ENCODE measurements at regions not wholly inside any gene's neighbourhood (a gene's known extent, or its start where the extent isn't known, plus 50 kb on each side); places are given as distances from the start of the nearest gene placed in this dataset.

DNA sequence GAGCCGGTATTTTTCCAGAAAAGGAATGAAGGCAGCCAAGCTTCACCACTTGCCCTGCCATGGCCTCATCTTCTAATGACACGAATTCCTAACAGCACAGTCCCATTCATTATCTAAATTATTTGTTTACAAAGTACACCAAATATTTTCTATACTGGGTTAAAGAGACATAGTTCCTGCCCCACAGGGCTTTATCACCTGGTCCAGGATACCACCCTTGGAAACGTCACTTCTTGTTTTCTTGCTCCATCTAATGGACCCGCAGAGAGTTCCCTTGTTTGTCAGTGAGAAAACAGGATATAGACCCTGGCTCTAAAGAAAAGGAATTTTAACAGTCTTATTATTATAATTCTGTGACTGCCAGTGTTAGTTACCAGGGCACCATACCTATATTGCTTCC is 1165.4 kb downstream of the GATA3 start:
- no peaks in the 10 kb centered on the region for H3F3A ChIP-seq (ENCODE audit: insufficient read depth, low read length)
- no peak overlapping the region for H3K27ac ChIP-seq (ENCODE audit: low read depth, low read length, poor library complexity, severe bottlenecking)
- H3K9me2 ChIP-seq (ENCODE audit: low read depth, low read length): no peaks in the 10 kb centered on the region
- H3K4me3 ChIP-seq (ENCODE audit: low read depth, low read length, poor library complexity, severe bottlenecking): no peak overlapping the region
- H3K79me2 ChIP-seq (ENCODE audit: insufficient read depth, low read length): no peaks in the 10 kb centered on the region
- TF ChIP-seq, protein P1, sequence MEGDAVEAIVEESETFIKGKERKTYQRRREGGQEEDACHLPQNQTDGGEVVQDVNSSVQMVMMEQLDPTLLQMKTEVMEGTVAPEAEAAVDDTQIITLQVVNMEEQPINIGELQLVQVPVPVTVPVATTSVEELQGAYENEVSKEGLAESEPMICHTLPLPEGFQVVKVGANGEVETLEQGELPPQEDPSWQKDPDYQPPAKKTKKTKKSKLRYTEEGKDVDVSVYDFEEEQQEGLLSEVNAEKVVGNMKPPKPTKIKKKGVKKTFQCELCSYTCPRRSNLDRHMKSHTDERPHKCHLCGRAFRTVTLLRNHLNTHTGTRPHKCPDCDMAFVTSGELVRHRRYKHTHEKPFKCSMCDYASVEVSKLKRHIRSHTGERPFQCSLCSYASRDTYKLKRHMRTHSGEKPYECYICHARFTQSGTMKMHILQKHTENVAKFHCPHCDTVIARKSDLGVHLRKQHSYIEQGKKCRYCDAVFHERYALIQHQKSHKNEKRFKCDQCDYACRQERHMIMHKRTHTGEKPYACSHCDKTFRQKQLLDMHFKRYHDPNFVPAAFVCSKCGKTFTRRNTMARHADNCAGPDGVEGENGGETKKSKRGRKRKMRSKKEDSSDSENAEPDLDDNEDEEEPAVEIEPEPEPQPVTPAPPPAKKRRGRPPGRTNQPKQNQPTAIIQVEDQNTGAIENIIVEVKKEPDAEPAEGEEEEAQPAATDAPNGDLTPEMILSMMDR (IDR thresholded peaks at IDR 0.05; ENCODE audit: low read length): no peak
- no peak for TF ChIP-seq EZH2 (IDR thresholded peaks at IDR 0.05; ENCODE audit: borderline replicate concordance, low read length)
- no peak overlapping the region for H2AFZ ChIP-seq (ENCODE audit: low read length)
- H3K27me3 ChIP-seq (ENCODE audit: insufficient read depth, low read length): no peaks in the 10 kb centered on the region
- H3K4me1 ChIP-seq (ENCODE audit: insufficient read depth, low read length, severe bottlenecking): no peaks in the 10 kb centered on the region
- H3K9me3 ChIP-seq (ENCODE audit: low read length): no peaks in the 10 kb centered on the region
- H3K36me3 ChIP-seq (ENCODE audit: insufficient read depth, low read length): no peaks in the 10 kb centered on the region
- H3K9ac ChIP-seq (ENCODE audit: low read length): no peak overlapping the region
- H4K20me1 ChIP-seq (ENCODE audit: insufficient read depth, low read length): no peaks in the 10 kb centered on the region
- no peak overlapping the region for H3K4me2 ChIP-seq (ENCODE audit: low read length)

DNA sequence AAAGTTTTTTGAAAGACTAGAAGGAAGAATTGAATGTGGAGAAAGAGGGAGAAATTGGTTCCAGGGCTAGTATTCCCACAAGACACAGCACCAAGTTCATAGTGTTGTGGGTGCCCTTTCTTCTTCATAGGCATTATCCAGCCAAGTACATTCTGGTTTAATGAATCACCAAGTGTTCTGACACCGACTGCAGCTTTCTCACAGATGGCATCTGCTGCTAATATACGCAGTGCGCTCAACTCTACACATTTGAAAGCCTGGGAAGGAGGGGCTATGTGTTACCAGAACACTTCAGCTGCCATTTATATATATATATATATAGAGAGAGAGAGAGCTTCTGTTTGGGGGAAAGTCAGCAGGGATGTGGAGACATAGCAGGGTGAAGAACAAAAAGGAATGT is 1168.4 kb downstream of the GATA3 start:
- Histone ChIP-seq H3K79me2 (ENCODE audit: insufficient read depth, low read length) (no peaks in the 10 kb centered on the region), H3K9ac (ENCODE audit: low read length) (no peak overlapping the region), H3K4me1 (ENCODE audit: insufficient read depth, low read length, severe bottlenecking) (no peaks in the 10 kb centered on the region), H3K4me3 (ENCODE audit: low read depth, low read length, poor library complexity, severe bottlenecking) (no peak overlapping the region), H3K9me2 (ENCODE audit: low read depth, low read length) (no peaks in the 10 kb centered on the region), H3K36me3 (ENCODE audit: insufficient read depth, low read length) (no peaks in the 10 kb centered on the region), H3K4me2 (ENCODE audit: low read length) (no peak overlapping the region), H3K27ac (ENCODE audit: low read depth, low read length, poor library complexity, severe bottlenecking) (no peak overlapping the region), H2AFZ (ENCODE audit: low read length) (no peak overlapping the region), H4K20me1 (ENCODE audit: insufficient read depth, low read length) (no peaks in the 10 kb centered on the region), H3K9me3 (ENCODE audit: low read length) (no peaks in the 10 kb centered on the region), H3K27me3 (ENCODE audit: insufficient read depth, low read length) (no peaks in the 10 kb centered on the region), H3F3A (ENCODE audit: insufficient read depth, low read length) (no peaks in the 10 kb centered on the region)
- TF ChIP-seq, protein P1 (IDR thresholded peaks at IDR 0.05; ENCODE audit: low read length): no peak
- TF ChIP-seq EZH2 (IDR thresholded peaks at IDR 0.05; ENCODE audit: borderline replicate concordance, low read length): no peak

DNA sequence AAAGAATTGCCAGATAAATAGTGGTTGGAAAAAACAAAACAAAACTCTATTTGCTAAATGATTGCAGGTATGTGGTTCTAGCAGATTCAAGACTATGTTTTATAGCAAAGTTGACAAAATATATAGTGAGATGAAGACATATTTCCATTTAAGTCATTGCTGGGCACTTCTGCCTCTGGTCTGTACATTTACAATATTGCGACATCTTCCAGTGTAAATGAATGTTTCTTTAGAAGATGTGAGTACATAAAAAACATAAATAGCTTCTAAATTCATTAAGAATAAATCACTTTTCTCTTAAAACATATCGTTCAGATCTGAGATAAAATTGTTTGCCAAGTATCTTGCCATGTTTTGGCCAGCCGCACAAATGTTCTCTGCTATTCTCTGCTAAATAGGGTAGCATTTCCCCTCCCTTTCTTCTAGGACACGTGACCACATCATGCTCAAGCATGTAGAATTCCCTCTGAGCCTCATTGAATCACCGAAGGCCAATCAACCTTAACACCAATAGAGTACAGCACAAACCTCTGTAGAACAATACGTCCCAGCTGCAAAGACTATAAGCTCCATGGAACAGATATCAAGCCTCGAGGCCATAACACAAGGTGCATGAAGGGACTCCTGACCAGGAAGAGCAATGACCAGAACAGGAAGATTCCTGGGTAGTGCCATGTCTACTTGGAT is 1173.3 kb downstream of the GATA3 start:
- Histone ChIP-seq H3K36me3 (ENCODE audit: insufficient read depth, low read length) (no peaks in the 10 kb centered on the region), H2AFZ (ENCODE audit: low read length) (no peak overlapping the region), H3K4me3 (ENCODE audit: low read depth, low read length, poor library complexity, severe bottlenecking) (no peak overlapping the region), H3K79me2 (ENCODE audit: insufficient read depth, low read length) (no peaks in the 10 kb centered on the region), H3F3A (ENCODE audit: insufficient read depth, low read length) (no peaks in the 10 kb centered on the region), H4K20me1 (ENCODE audit: insufficient read depth, low read length) (no peaks in the 10 kb centered on the region), H3K4me1 (ENCODE audit: insufficient read depth, low read length, severe bottlenecking) (no peaks in the 10 kb centered on the region), H3K27ac (ENCODE audit: low read depth, low read length, poor library complexity, severe bottlenecking) (no peak overlapping the region), H3K9me2 (ENCODE audit: low read depth, low read length) (no peaks in the 10 kb centered on the region), H3K4me2 (ENCODE audit: low read length) (no peak overlapping the region), H3K9me3 (ENCODE audit: low read length) (no peaks in the 10 kb centered on the region), H3K9ac (ENCODE audit: low read length) (no peak overlapping the region), H3K27me3 (ENCODE audit: insufficient read depth, low read length) (no peaks in the 10 kb centered on the region)
- no peak for TF ChIP-seq EZH2 (IDR thresholded peaks at IDR 0.05; ENCODE audit: borderline replicate concordance, low read length)
- TF ChIP-seq, protein P1 (IDR thresholded peaks at IDR 0.05; ENCODE audit: low read length): no peak
